ENCODE measurements at regions not wholly inside any gene's neighbourhood (a gene's known extent, or its start where the extent isn't known, plus 50 kb on each side); places are given as distances from the start of the nearest gene placed in this dataset.
"Not testable (repeated sequence)": the region's sequence is repeated elsewhere in the genome, so short reads cannot be mapped to it uniquely, and the experiment has no call there.

- H3K9me3 Mint-ChIP-seq, result no peaks in the 10 kb centered on the region
- no peak for DNase-seq
Observed at GRCh38 chrX:44058339-44058738, 85.1 kb upstream of the NDP start.

GRCh38 chrX:44055638-44056037 lies 82.4 kb upstream of the NDP start:
- Mint-ChIP-seq H3K4me3 (peak overlapping the region in 2 of 4 donors; percentile 31 to 73), H3K27ac (no peak overlapping the region), H3K4me1 (peaks cover 0 to 13% (median 5%) of the 10 kb centered on the region in 4 donors), H3K9me3 (peaks cover 0 to 2% (median 0%) of the 10 kb centered on the region in 7 donors), H3K36me3 (no peaks in the 10 kb centered on the region), H3K27me3 (no peaks in the 10 kb centered on the region)
- Histone ChIP-seq H3K27ac (ENCODE audit: insufficient read depth, low read length, poor library complexity, severe bottlenecking) (no peak overlapping the region), H3K4me3 (ENCODE audit: low read depth, low read length) (peak overlapping the region; percentile 10), H3K9me3 (ENCODE audit: control insufficient read depth in 2 of 2, low read length in 2 of 2) (no peaks in the 10 kb centered on the region), H3K27me3 (ENCODE audit: control insufficient read depth, insufficient read depth, low read length) (no peaks in the 10 kb centered on the region), H3K36me3 (ENCODE audit: control insufficient read depth, insufficient read depth, low read length) (no peaks in the 10 kb centered on the region), H3K4me1 (ENCODE audit: control insufficient read depth, insufficient read depth, low read length, poor library complexity, severe bottlenecking) (no peaks in the 10 kb centered on the region)
- no peak for ATAC-seq (ENCODE audit: low read depth in 2 of 2)
- DNase-seq, result no peak

More at GRCh38 chrX:44058339-44058738, 85.1 kb upstream of the NDP start:
- Mint-ChIP-seq H3K27me3 (no peaks in the 10 kb centered on the region), H3K4me1 (peaks cover 0 to 13% (median 5%) of the 10 kb centered on the region in 4 donors), H3K4me3 (no peak overlapping the region), H3K27ac (no peak overlapping the region), H3K36me3 (no peaks in the 10 kb centered on the region)
- no peak overlapping the region for H3K27ac ChIP-seq (ENCODE audit: insufficient read depth, low read length, poor library complexity, severe bottlenecking)
- no peaks in the 10 kb centered on the region for H3K9me3 ChIP-seq (ENCODE audit: control insufficient read depth in 2 of 2, low read length in 2 of 2)
- H3K36me3 ChIP-seq (ENCODE audit: control insufficient read depth, insufficient read depth, low read length), result no peaks in the 10 kb centered on the region
- no peaks in the 10 kb centered on the region for H3K4me1 ChIP-seq (ENCODE audit: control insufficient read depth, insufficient read depth, low read length, poor library complexity, severe bottlenecking)
- no peak overlapping the region for H3K4me3 ChIP-seq (ENCODE audit: low read depth, low read length)
- ATAC-seq (ENCODE audit: low read depth in 2 of 2), result no peak
- H3K27me3 ChIP-seq (ENCODE audit: control insufficient read depth, insufficient read depth, low read length), result no peaks in the 10 kb centered on the region

GRCh38 chrX:44054863-44055601 lies 81.8 kb upstream of the NDP start:
- Histone ChIP-seq H3K27me3 (ENCODE audit: control insufficient read depth, insufficient read depth, low read length) (no peaks in the 10 kb centered on the region), H3K27ac (ENCODE audit: insufficient read depth, low read length, poor library complexity, severe bottlenecking) (no peak overlapping the region), H3K4me1 (ENCODE audit: control insufficient read depth, insufficient read depth, low read length, poor library complexity, severe bottlenecking) (no peaks in the 10 kb centered on the region), H3K36me3 (ENCODE audit: control insufficient read depth, insufficient read depth, low read length) (no peaks in the 10 kb centered on the region), H3K9me3 (ENCODE audit: control insufficient read depth in 2 of 2, low read length in 2 of 2) (no peaks in the 10 kb centered on the region), H3K4me3 (ENCODE audit: low read depth, low read length) (peak overlapping the region; percentile 10)
- Mint-ChIP-seq H3K4me1 (peaks cover 0 to 13% (median 5%) of the 10 kb centered on the region in 4 donors), H3K27me3 (no peaks in the 10 kb centered on the region), H3K9me3 (peaks cover 0 to 2% (median 0%) of the 10 kb centered on the region in 7 donors), H3K36me3 (no peaks in the 10 kb centered on the region), H3K4me3 (peak overlapping the region in 1 of 4 donors; percentile 31), H3K27ac (no peak overlapping the region)
- DNase-seq (peak in 1 of 3 donors; percentile 2), ATAC-seq (ENCODE audit: low read depth in 2 of 2) (no peak)

GRCh38 chrX:44045106-44045505 lies 71.9 kb upstream of the NDP start:
- H3K27ac Mint-ChIP-seq; H3K4me1 ChIP-seq (ENCODE audit: control insufficient read depth, insufficient read depth, low read length, poor library complexity, severe bottlenecking); H3K36me3 Mint-ChIP-seq; H3K4me3 Mint-ChIP-seq; ATAC-seq (ENCODE audit: low read depth in 2 of 2); H3K27me3 Mint-ChIP-seq; H3K36me3 ChIP-seq (ENCODE audit: control insufficient read depth, insufficient read depth, low read length); H3K9me3 Mint-ChIP-seq; H3K4me3 ChIP-seq (ENCODE audit: low read depth, low read length); H3K27me3 ChIP-seq (ENCODE audit: control insufficient read depth, insufficient read depth, low read length); H3K9me3 ChIP-seq (ENCODE audit: control insufficient read depth in 2 of 2, low read length in 2 of 2); DNase-seq; H3K4me1 Mint-ChIP-seq; H3K27ac ChIP-seq (ENCODE audit: insufficient read depth, low read length, poor library complexity, severe bottlenecking): not testable (repeated sequence)

- no peak overlapping the region for H3K27ac ChIP-seq (ENCODE audit: insufficient read depth, low read length, poor library complexity, severe bottlenecking)
- H3K4me1 ChIP-seq (ENCODE audit: control insufficient read depth, insufficient read depth, low read length, poor library complexity, severe bottlenecking), result no peaks in the 10 kb centered on the region
- Mint-ChIP-seq H3K36me3 (no peaks in the 10 kb centered on the region), H3K4me1 (no peaks in the 10 kb centered on the region), H3K9me3 (peaks cover 0 to 2% (median 0%) of the 10 kb centered on the region in 7 donors), H3K27me3 (peaks cover 10% of the 10 kb centered on the region), H3K27ac (no peak overlapping the region), H3K4me3 (no peak overlapping the region)
- H3K4me3 ChIP-seq (ENCODE audit: low read depth, low read length), result no peak overlapping the region
- H3K36me3 ChIP-seq (ENCODE audit: control insufficient read depth, insufficient read depth, low read length), result no peaks in the 10 kb centered on the region
- H3K27me3 ChIP-seq (ENCODE audit: control insufficient read depth, insufficient read depth, low read length), result no peaks in the 10 kb centered on the region
- DNase-seq (no peak), ATAC-seq (ENCODE audit: low read depth in 2 of 2) (no peak)
- H3K9me3 ChIP-seq (ENCODE audit: control insufficient read depth in 2 of 2, low read length in 2 of 2), result no peaks in the 10 kb centered on the region
Observed at GRCh38 chrX:44043496-44043895, 70.3 kb upstream of the NDP start.

GRCh38 chrX:44042751-44043150 lies 69.6 kb upstream of the NDP start:
- no peaks in the 10 kb centered on the region for H3K9me3 ChIP-seq (ENCODE audit: control insufficient read depth in 2 of 2, low read length in 2 of 2)
- peaks cover 14% of the 10 kb centered on the region for H3K27me3 Mint-ChIP-seq
- H3K9me3 Mint-ChIP-seq, result peaks cover 0 to 2% (median 0%) of the 10 kb centered on the region in 7 donors
- ATAC-seq (ENCODE audit: low read depth in 2 of 2) (no peak), DNase-seq (no peak)
- H3K27ac Mint-ChIP-seq, result no peak overlapping the region
- no peaks in the 10 kb centered on the region for H3K36me3 ChIP-seq (ENCODE audit: control insufficient read depth, insufficient read depth, low read length)
- no peak overlapping the region for H3K4me3 ChIP-seq (ENCODE audit: low read depth, low read length)
- no peaks in the 10 kb centered on the region for H3K36me3 Mint-ChIP-seq
- H3K4me1 Mint-ChIP-seq, result no peaks in the 10 kb centered on the region
- no peak overlapping the region for H3K4me3 Mint-ChIP-seq
- no peaks in the 10 kb centered on the region for H3K4me1 ChIP-seq (ENCODE audit: control insufficient read depth, insufficient read depth, low read length, poor library complexity, severe bottlenecking)
- no peaks in the 10 kb centered on the region for H3K27me3 ChIP-seq (ENCODE audit: control insufficient read depth, insufficient read depth, low read length)
- no peak overlapping the region for H3K27ac ChIP-seq (ENCODE audit: insufficient read depth, low read length, poor library complexity, severe bottlenecking)

- Mint-ChIP-seq H3K36me3 (no peaks in the 10 kb centered on the region), H3K4me3 (no peak overlapping the region), H3K9me3 (peaks cover 0 to 2% (median 0%) of the 10 kb centered on the region in 7 donors), H3K4me1 (no peaks in the 10 kb centered on the region), H3K27me3 (peaks cover 14% of the 10 kb centered on the region), H3K27ac (no peak overlapping the region)
- Histone ChIP-seq H3K9me3 (ENCODE audit: control insufficient read depth in 2 of 2, low read length in 2 of 2) (no peaks in the 10 kb centered on the region), H3K4me1 (ENCODE audit: control insufficient read depth, insufficient read depth, low read length, poor library complexity, severe bottlenecking) (no peaks in the 10 kb centered on the region), H3K36me3 (ENCODE audit: control insufficient read depth, insufficient read depth, low read length) (no peaks in the 10 kb centered on the region), H3K4me3 (ENCODE audit: low read depth, low read length) (no peak overlapping the region), H3K27me3 (ENCODE audit: control insufficient read depth, insufficient read depth, low read length) (no peaks in the 10 kb centered on the region), H3K27ac (ENCODE audit: insufficient read depth, low read length, poor library complexity, severe bottlenecking) (no peak overlapping the region)
- DNase-seq (no peak), ATAC-seq (ENCODE audit: low read depth in 2 of 2) (no peak)
Observed at GRCh38 chrX:44042116-44042515, 68.9 kb upstream of the NDP start.

GRCh38 chrX:44040406-44040805 lies 67.2 kb upstream of the NDP start:
- H3K27me3 Mint-ChIP-seq, result peaks cover 7% of the 10 kb centered on the region
- H3K4me3 Mint-ChIP-seq, result no peak overlapping the region
- no peak overlapping the region for H3K27ac Mint-ChIP-seq

More at GRCh38 chrX:44040406-44040805, 67.2 kb upstream of the NDP start:
- no peaks in the 10 kb centered on the region for H3K4me1 ChIP-seq (ENCODE audit: control insufficient read depth, insufficient read depth, low read length, poor library complexity, severe bottlenecking)
- Mint-ChIP-seq H3K36me3 (no peaks in the 10 kb centered on the region), H3K4me1 (no peaks in the 10 kb centered on the region), H3K9me3 (no peaks in the 10 kb centered on the region)
- no peak overlapping the region for H3K4me3 ChIP-seq (ENCODE audit: low read depth, low read length)
- H3K36me3 ChIP-seq (ENCODE audit: control insufficient read depth, insufficient read depth, low read length), result no peaks in the 10 kb centered on the region
- H3K27me3 ChIP-seq (ENCODE audit: control insufficient read depth, insufficient read depth, low read length), result no peaks in the 10 kb centered on the region
- DNase-seq (no peak), ATAC-seq (ENCODE audit: low read depth in 2 of 2) (no peak)
- H3K27ac ChIP-seq (ENCODE audit: insufficient read depth, low read length, poor library complexity, severe bottlenecking), result no peak overlapping the region
- H3K9me3 ChIP-seq (ENCODE audit: control insufficient read depth in 2 of 2, low read length in 2 of 2), result no peaks in the 10 kb centered on the region

All from CD4-positive, CD25-positive, alpha-beta regulatory T cell (primary cell).